Caco-2 (cell line): ENCODE measurements at regions not wholly inside any gene's neighbourhood (a gene's known extent, or its start where the extent isn't known, plus 50 kb on each side); places are given as distances from the start of the nearest gene placed in this dataset.

Experiments
- BruUV-seq: library from RNA; stranded (reverse); fragments of 400-500 nt; replicated peaks from 2 replicates; lab custom pipeline; 2021; lab: Mats Ljungman, UMichigan
- CTCF ChIA-PET: fragments of 300-600 bp; sonication (Branson Sonifier 250); formaldehyde crosslinking; loops from one replicate; lab custom pipeline; 2022; ENCODE audit warnings: antibody characterized with exemption; lab: Charles Lee
- POLR2A ChIA-PET: fragments of 300-600 bp; sonication (Branson Sonifier 250); formaldehyde crosslinking; loops from one replicate; lab custom pipeline; 2022; ENCODE audit warnings: antibody characterized with exemption; lab: Charles Lee
- DNase-seq, 2 experiments: peaks; one replicate each; pipeline versions ENCODE4 v3.0.0 to v3.0.0-alpha.2; 2020 to 2022
- H3K27me3 ChIP-seq: replicated peaks from 2 replicates; pipeline ENCODE4 v1.6.0; 2011; ENCODE audit warnings: low read length; ENCODE audit not compliant: control insufficient read depth, insufficient read depth
- H3K36me3 ChIP-seq: 2 replicates; pipeline ENCODE4 v1.5.1; 2011; ENCODE audit warnings: low read length; ENCODE audit not compliant: control insufficient read depth, insufficient read depth
- H3K4me1 ChIP-seq: fragments of 250-450 bp; sonication (Bioruptor Pico); 2 replicates; pipeline ENCODE4 v1.5.1; 2020; ENCODE audit warnings: mild to moderate bottlenecking
- H3K4me3 ChIP-seq: 2 replicates; pipeline ENCODE4 v1.5.1; 2011; ENCODE audit warnings: low read depth, mild to moderate bottlenecking, control low read depth, low read length
- H3K9me3 ChIP-seq: fragments of 250-450 bp; sonication (Bioruptor Pico); 2 replicates; pipeline ENCODE4 v1.5.1; 2020; ENCODE audit warnings: mild to moderate bottlenecking, moderate library complexity
- H3K27ac Mint-ChIP-seq: one replicate; pipeline ENCODE4 v1.8.0; 2022; ENCODE audit warnings: mixed read lengths; ENCODE audit not compliant: unreplicated experiment
- H3K27me3 Mint-ChIP-seq: one replicate; pipeline ENCODE4 v1.8.0; 2022; ENCODE audit warnings: mixed read lengths; ENCODE audit not compliant: insufficient read depth, unreplicated experiment
- H3K36me3 Mint-ChIP-seq: one replicate; pipeline ENCODE4 v1.8.0; 2022; ENCODE audit warnings: mild to moderate bottlenecking, mixed read lengths; ENCODE audit not compliant: insufficient read depth, unreplicated experiment
- H3K4me1 Mint-ChIP-seq: one replicate; pipeline ENCODE4 v1.8.0; 2022; ENCODE audit warnings: low read depth, mixed read lengths; ENCODE audit not compliant: unreplicated experiment
- H3K4me3 Mint-ChIP-seq: one replicate; pipeline ENCODE4 v1.8.0; 2022; ENCODE audit warnings: mild to moderate bottlenecking, moderate library complexity, mixed read lengths; ENCODE audit not compliant: unreplicated experiment
- H3K9me3 Mint-ChIP-seq: one replicate; pipeline ENCODE4 v1.8.0; 2022; ENCODE audit warnings: mixed read lengths; ENCODE audit not compliant: unreplicated experiment
- CTCF ChIP-seq, 2 experiments: fragments of 200-600 bp in 1 of 2; IDR thresholded peaks; 1 replicate in 1 of 2; 2 replicates in 1 of 2; pipeline versions ENCODE4 v1.5.1 to v1.8.0; 2011 to 2022; ENCODE audit warnings: antibody characterized with exemption in 1 of 2, control low read depth in 1 of 2, inconsistent platforms in 1 of 2, low read depth in 1 of 2, low read length in 1 of 2, mild to moderate bottlenecking in 1 of 2, moderate library complexity in 1 of 2; ENCODE audit not compliant: insufficient read depth in 1 of 2, severe bottlenecking in 1 of 2, unreplicated experiment in 1 of 2
- intact Hi-C: fragments of 100-400 bp; cut with micrococcal nuclease; formaldehyde crosslinking; loops from one replicate; pipeline ENCODE4 v1.10.0; 2022; ENCODE audit not compliant: unreplicated experiment

DNA sequence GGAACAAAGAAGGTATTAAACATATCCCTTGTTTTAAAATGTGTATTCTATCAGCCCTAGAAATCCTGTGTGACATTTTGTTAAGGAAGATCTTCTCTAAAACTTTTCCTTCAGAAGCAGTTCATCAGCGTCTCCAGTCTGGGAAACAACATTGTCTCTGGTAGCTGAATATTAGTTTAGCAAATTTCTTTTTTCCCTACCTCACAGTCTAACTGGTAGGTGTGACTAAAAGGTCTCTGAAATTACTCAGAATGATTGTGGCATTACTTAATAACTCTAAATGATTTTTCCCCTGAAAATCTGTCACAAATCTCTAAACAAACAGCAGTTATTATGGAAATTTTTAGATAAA is 1044.8 kb downstream of the FLRT2 start:
- no peaks in the 10 kb centered on the region for H3K27me3 ChIP-seq
- H3K9me3 ChIP-seq: no peaks in the 10 kb centered on the region
- peaks cover 9% of the 10 kb centered on the region for H3K9me3 Mint-ChIP-seq
- DNase-seq: no peak
- H3K36me3 ChIP-seq: no peaks in the 10 kb centered on the region
- H3K4me3 Mint-ChIP-seq: no peak overlapping the region
- peaks cover 3% of the 10 kb centered on the region for H3K27me3 Mint-ChIP-seq
- ChIA-PET POLR2A (no interaction called here), CTCF (no interaction called here)
- H3K27ac Mint-ChIP-seq: no peak overlapping the region
- peaks cover 5% of the 10 kb centered on the region for H3K36me3 Mint-ChIP-seq
- no TSS peak for BruUV-seq
- intact Hi-C loops: no loop called here
- no peak overlapping the region for H3K4me3 ChIP-seq
- no peaks in the 10 kb centered on the region for H3K4me1 ChIP-seq
- no peaks in the 10 kb centered on the region for H3K4me1 Mint-ChIP-seq
- TF ChIP-seq CTCF (IDR thresholded peaks at IDR 0.05; ENCODE audit: insufficient read depth in 1 of 2, low read depth in 1 of 2, low read length in 1 of 2, severe bottlenecking in 1 of 2, unreplicated experiment in 1 of 2): no peak

DNA sequence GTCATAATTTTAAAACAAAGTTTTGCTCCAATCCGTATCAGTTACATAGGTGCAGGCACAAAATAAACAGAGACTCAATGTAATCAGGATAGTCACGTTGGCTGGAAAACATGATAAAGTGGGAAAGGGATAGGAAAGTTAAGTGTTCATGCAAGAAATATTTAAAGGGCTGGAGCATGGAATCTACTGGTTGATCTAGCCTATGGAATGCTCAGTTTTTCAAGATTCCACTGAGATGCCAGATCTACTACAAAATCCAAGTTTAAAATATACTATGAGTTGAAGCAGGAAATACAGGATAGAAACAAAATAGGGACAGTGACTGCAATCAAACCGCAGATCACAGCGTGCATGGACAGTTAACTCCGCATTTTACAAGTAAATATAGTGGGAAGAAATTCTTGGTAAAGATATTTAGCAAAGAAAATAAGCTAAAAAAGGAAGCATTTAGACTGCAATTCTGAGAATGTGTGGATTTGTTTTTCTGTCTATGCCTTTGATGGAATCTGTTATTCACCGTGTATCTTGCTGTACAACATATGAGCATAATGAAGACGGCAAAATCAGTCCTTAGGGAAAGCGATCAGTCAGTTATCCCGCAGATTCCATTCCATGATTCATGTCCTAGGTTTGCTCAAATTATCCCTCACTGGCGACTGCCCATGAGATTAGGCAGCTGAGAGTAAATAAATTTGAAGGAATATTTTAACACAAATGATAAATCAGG is 1044.3 kb downstream of the FLRT2 start:
- POLR2A ChIA-PET: no interaction called here
- DNase-seq: no peak

GRCh38 chr14:86570371-86570770 is 1040.4 kb downstream of the FLRT2 start:
- Mint-ChIP-seq H3K9me3 (no peaks in the 10 kb centered on the region), H3K4me3 (no peak overlapping the region), H3K27ac (no peak overlapping the region), H3K27me3 (no peaks in the 10 kb centered on the region), H3K4me1 (no peaks in the 10 kb centered on the region), H3K36me3 (no peaks in the 10 kb centered on the region)
- no peaks in the 10 kb centered on the region for H3K9me3 ChIP-seq
- no peaks in the 10 kb centered on the region for H3K36me3 ChIP-seq
- intact Hi-C loops: no loop called here
- ChIA-PET CTCF (interaction anchor here (0.6 kb wide), 1 partner anchor 139 kb away, joined by 4 read pairs; no protein-coding TSS in a partner anchor), POLR2A (no interaction called here)
- DNase-seq: no peak
- H3K4me1 ChIP-seq: no peaks in the 10 kb centered on the region
- no peak overlapping the region for H3K4me3 ChIP-seq
- no peak for TF ChIP-seq CTCF (IDR thresholded peaks at IDR 0.05; ENCODE audit: insufficient read depth in 1 of 2, low read depth in 1 of 2, low read length in 1 of 2, severe bottlenecking in 1 of 2, unreplicated experiment in 1 of 2)
- BruUV-seq: no TSS peak
- no peaks in the 10 kb centered on the region for H3K27me3 ChIP-seq

More for the DNA sequence above, 1044.3 kb downstream of the FLRT2 start:
- Mint-ChIP-seq H3K4me1 (no peaks in the 10 kb centered on the region), H3K27ac (no peak overlapping the region), H3K36me3 (peaks cover 5% of the 10 kb centered on the region), H3K4me3 (no peak overlapping the region), H3K9me3 (peaks cover 9% of the 10 kb centered on the region), H3K27me3 (peaks cover 3% of the 10 kb centered on the region)
- no peak for TF ChIP-seq CTCF (IDR thresholded peaks at IDR 0.05; ENCODE audit: insufficient read depth in 1 of 2, low read depth in 1 of 2, low read length in 1 of 2, severe bottlenecking in 1 of 2, unreplicated experiment in 1 of 2)
- no TSS peak for BruUV-seq
- H3K4me1 ChIP-seq: no peaks in the 10 kb centered on the region
- H3K9me3 ChIP-seq: no peaks in the 10 kb centered on the region
- no peaks in the 10 kb centered on the region for H3K36me3 ChIP-seq
- intact Hi-C loops: no loop called here
- CTCF ChIA-PET: no interaction called here
- no peaks in the 10 kb centered on the region for H3K27me3 ChIP-seq
- no peak overlapping the region for H3K4me3 ChIP-seq
